K562 (cell line): ENCODE measurements at regions not wholly inside any gene's neighbourhood (a gene's known extent, or its start where the extent isn't known, plus 50 kb on each side); places are given as distances from the start of the nearest gene placed in this dataset.

Experiments
- ATAC-seq: fragments of 200-7000 bp; cut with Tn5 transposase; 3 replicates; pipeline ENCODE4 v1.9.1; 2020; ENCODE audit warnings: moderate library complexity
- BruUV-seq: library from RNA; stranded (reverse); fragments of 400-500 nt; replicated peaks from 2 replicates; lab custom pipeline; 2021; lab: Mats Ljungman, UMichigan
- CTCF ChIA-PET: fragments of 300-600 bp; formaldehyde crosslinking; extraction: SDS; loops from one replicate; lab custom pipeline; 2021; ENCODE audit warnings: low intra/inter-chr PET ratio; lab: Yijun Ruan, JAX
- POLR2A ChIA-PET: fragments of 300-600, 350-650 bp; sonication (Branson Sonifier 250); formaldehyde crosslinking; extraction: SDS; loops from one replicate; lab custom pipeline; 2021; ENCODE audit warnings: antibody characterized with exemption, inconsistent platforms; lab: Yijun Ruan, JAX
- DNase-seq, 4 experiments: peaks; one replicate each; pipeline versions ENCODE4 v3.0.0 to v3.0.0-alpha.2; 2011 to 2018; ENCODE audit warnings: low spot score in 3 of 4, mixed read lengths in 3 of 4; ENCODE audit errors: extremely low read depth in 1 of 4
- FAIRE-seq: peaks from 2 replicates; lab custom pipeline; 2011; peaks lifted over from hg19 to GRCh38; lab: Jason Lieb, UNC
- H2AFZ ChIP-seq: 2 replicates; pipeline ENCODE4 v1.6.0; 2011; ENCODE audit warnings: low read depth, low read length, control low read depth, inconsistent platforms
- H3K27ac ChIP-seq: fragments of 200-600 bp; 3 replicates; pipeline ENCODE4 v1.8.0; 2011; ENCODE audit warnings: low read depth, mild to moderate bottlenecking, control low read depth, inconsistent platforms, low read length, moderate library complexity, mixed read lengths; ENCODE audit errors: extremely low read depth
- H3K27me3 ChIP-seq, 2 experiments: fragments of 300-600 bp in 1 of 2; 2 replicates in 1 of 2; 3 replicates in 1 of 2; pipeline versions ENCODE4 v1.6.0 to v1.8.0; 2011; ENCODE audit warnings: inconsistent platforms in 2 of 2, low read length in 2 of 2, mild to moderate bottlenecking in 1 of 2, mixed read lengths in 1 of 2, moderate library complexity in 1 of 2; ENCODE audit not compliant: control insufficient read depth in 2 of 2, insufficient read depth in 2 of 2
- H3K36me3 ChIP-seq: fragments of 300-600 bp; 3 replicates; pipeline ENCODE4 v1.8.0; 2011; ENCODE audit warnings: mild to moderate bottlenecking, low read length, inconsistent platforms; ENCODE audit not compliant: control insufficient read depth, insufficient read depth
- H3K4me1 ChIP-seq, 2 experiments: fragments of 200-600 bp in 1 of 2; replicated peaks in 1 of 2; 2 replicates in 1 of 2; 3 replicates in 1 of 2; pipeline versions ENCODE4 v1.5.1 to v1.8.0; 2011; ENCODE audit warnings: inconsistent platforms in 2 of 2, low read length in 2 of 2, mild to moderate bottlenecking in 1 of 2, mixed read lengths in 1 of 2, moderate library complexity in 1 of 2; ENCODE audit not compliant: control insufficient read depth in 2 of 2, insufficient read depth in 2 of 2
- H3K4me2 ChIP-seq: 2 replicates; pipeline ENCODE4 v1.6.1; 2011; ENCODE audit warnings: low read length, control low read depth, inconsistent platforms, mixed read lengths; ENCODE audit not compliant: insufficient read depth
- H3K4me3 ChIP-seq: fragments of 200-600 bp; sonication (generic), shearing (Covaris generic); 2 replicates; pipeline ENCODE4 v1.5.1; 2016; ENCODE audit warnings: control low read depth, inconsistent platforms
- H3K79me2 ChIP-seq: fragments of 200-600 bp; 3 replicates; pipeline ENCODE4 v1.8.0; 2011; ENCODE audit warnings: low read length, inconsistent platforms; ENCODE audit not compliant: control insufficient read depth, insufficient read depth
- H3K9ac ChIP-seq, 2 experiments: 2 replicates each; pipeline versions ENCODE4 v1.6.0 to v1.6.1; 2011; ENCODE audit warnings: low read depth in 2 of 2, low read length in 2 of 2, control low read depth in 1 of 2, inconsistent platforms in 1 of 2, mild to moderate bottlenecking in 1 of 2, mixed read lengths in 1 of 2; ENCODE audit not compliant: insufficient read depth in 1 of 2
- H3K9me1 ChIP-seq: one replicate; pipeline ENCODE4 v1.6.0; 2011; ENCODE audit warnings: inconsistent platforms, mild to moderate bottlenecking, low read length, moderate library complexity; ENCODE audit not compliant: control insufficient read depth, insufficient read depth
- H3K9me3 ChIP-seq: replicated peaks from 2 replicates; pipeline ENCODE4 v1.5.1; 2011; ENCODE audit warnings: low read depth, low read length, inconsistent platforms; ENCODE audit not compliant: control insufficient read depth, insufficient read depth
- H4K20me1 ChIP-seq: replicated peaks from 2 replicates; pipeline ENCODE4 v1.6.1; 2011; ENCODE audit warnings: low read length, inconsistent platforms, mixed read lengths; ENCODE audit not compliant: control insufficient read depth, insufficient read depth
- ARHGAP35 ChIP-seq: fragments of 450-650 bp; IDR thresholded peaks from 2 replicates; pipeline ENCODE4 v1.6.1; 2018; ENCODE audit not compliant: partially characterized antibody
- IRF2 ChIP-seq: sonication (generic); formaldehyde crosslinking; IDR thresholded peaks from 2 replicates; pipeline ENCODE4 v1.8.1; 2022; ENCODE audit warnings: mild to moderate bottlenecking, missing genetic modification reagents
- MAFK ChIP-seq: IDR thresholded peaks from 2 replicates; pipeline ENCODE4 v1.6.1; 2011; ENCODE audit warnings: low read length, improper control_type of control experiment
- POLR2H ChIP-seq: IDR thresholded peaks from 2 replicates; pipeline ENCODE4 v1.6.1; 2016; ENCODE audit warnings: missing genetic modification characterization, low read depth, mild to moderate bottlenecking, control low read depth, missing compliant biosample characterization, moderate library complexity
- RBM22 ChIP-seq: fragments of 200-400 bp; formaldehyde crosslinking; IDR thresholded peaks from 2 replicates; pipeline ENCODE4 v1.6.1; 2018; ENCODE audit warnings: low read length, low read depth; ENCODE audit not compliant: poor library complexity, severe bottlenecking
- WGBS: fragments of 100-300 bp; shearing (Covaris generic); methylation state at CpG from one replicate; pipeline ENCODE4 v1.1.6; 2016; ENCODE audit warnings: low coverage, mixed read lengths; ENCODE audit not compliant: insufficient coverage; ENCODE audit errors: missing lambda C conversion rate; 5-methylcytosine and 5-hydroxymethylcytosine counted together
- in situ Hi-C: fragments of 300-500 bp; cut with MboI; formaldehyde crosslinking; loops from 4 replicates; pipeline ENCODE4 v1.15.0; 2018; ENCODE audit warnings: inconsistent platforms, mixed read lengths
- intact Hi-C: fragments of 100-400 bp; cut with micrococcal nuclease; formaldehyde crosslinking; loops from 2 replicates; pipeline ENCODE4 v1.14.2; 2022
- TF ChIP-seq, protein P1 (sequence below): fragments of 250-450 bp; sonication (Bioruptor Pico); IDR thresholded peaks from 2 replicates; pipeline ENCODE4 v1.4.0; 2020
- TF ChIP-seq, protein P2 (sequence below): fragments of 200-800 bp; sonication (Bioruptor generic); IDR thresholded peaks from 2 replicates; pipeline ENCODE4 v1.6.1; 2017; ENCODE audit warnings: missing genetic modification characterization, missing compliant biosample characterization
- TF ChIP-seq, protein P3 (sequence below): fragments of 450-650 bp; IDR thresholded peaks from 2 replicates; pipeline ENCODE4 v1.7.1; 2018; ENCODE audit warnings: mild to moderate bottlenecking, low read depth; ENCODE audit not compliant: partially characterized antibody
- TF ChIP-seq, protein P4 (sequence below): sonication (generic); formaldehyde crosslinking; IDR thresholded peaks from 2 replicates; pipeline ENCODE4 v1.5.0; 2020; ENCODE audit warnings: missing genetic modification reagents

DNA sequence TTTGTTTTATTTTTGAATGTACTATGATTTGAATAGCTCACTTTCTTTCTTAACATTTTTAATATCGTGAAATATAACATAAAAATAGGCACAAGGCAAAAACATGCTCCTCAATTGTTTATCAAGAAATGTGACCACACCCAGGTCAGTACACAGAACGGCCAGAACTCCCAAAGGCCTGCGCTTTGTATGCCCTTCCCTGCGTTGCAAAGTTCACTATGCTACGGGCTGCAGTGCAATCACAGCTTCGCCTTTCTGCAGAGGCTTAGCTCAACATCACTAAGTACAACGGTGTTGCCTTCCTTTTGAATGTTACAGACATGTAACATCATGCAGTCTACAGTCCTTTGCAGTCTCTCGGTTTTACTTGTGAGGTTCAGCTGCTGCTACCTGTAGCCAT lies 333.4 kb downstream of the THBS2 start (continued):
- TF ChIP-seq, protein P1, sequence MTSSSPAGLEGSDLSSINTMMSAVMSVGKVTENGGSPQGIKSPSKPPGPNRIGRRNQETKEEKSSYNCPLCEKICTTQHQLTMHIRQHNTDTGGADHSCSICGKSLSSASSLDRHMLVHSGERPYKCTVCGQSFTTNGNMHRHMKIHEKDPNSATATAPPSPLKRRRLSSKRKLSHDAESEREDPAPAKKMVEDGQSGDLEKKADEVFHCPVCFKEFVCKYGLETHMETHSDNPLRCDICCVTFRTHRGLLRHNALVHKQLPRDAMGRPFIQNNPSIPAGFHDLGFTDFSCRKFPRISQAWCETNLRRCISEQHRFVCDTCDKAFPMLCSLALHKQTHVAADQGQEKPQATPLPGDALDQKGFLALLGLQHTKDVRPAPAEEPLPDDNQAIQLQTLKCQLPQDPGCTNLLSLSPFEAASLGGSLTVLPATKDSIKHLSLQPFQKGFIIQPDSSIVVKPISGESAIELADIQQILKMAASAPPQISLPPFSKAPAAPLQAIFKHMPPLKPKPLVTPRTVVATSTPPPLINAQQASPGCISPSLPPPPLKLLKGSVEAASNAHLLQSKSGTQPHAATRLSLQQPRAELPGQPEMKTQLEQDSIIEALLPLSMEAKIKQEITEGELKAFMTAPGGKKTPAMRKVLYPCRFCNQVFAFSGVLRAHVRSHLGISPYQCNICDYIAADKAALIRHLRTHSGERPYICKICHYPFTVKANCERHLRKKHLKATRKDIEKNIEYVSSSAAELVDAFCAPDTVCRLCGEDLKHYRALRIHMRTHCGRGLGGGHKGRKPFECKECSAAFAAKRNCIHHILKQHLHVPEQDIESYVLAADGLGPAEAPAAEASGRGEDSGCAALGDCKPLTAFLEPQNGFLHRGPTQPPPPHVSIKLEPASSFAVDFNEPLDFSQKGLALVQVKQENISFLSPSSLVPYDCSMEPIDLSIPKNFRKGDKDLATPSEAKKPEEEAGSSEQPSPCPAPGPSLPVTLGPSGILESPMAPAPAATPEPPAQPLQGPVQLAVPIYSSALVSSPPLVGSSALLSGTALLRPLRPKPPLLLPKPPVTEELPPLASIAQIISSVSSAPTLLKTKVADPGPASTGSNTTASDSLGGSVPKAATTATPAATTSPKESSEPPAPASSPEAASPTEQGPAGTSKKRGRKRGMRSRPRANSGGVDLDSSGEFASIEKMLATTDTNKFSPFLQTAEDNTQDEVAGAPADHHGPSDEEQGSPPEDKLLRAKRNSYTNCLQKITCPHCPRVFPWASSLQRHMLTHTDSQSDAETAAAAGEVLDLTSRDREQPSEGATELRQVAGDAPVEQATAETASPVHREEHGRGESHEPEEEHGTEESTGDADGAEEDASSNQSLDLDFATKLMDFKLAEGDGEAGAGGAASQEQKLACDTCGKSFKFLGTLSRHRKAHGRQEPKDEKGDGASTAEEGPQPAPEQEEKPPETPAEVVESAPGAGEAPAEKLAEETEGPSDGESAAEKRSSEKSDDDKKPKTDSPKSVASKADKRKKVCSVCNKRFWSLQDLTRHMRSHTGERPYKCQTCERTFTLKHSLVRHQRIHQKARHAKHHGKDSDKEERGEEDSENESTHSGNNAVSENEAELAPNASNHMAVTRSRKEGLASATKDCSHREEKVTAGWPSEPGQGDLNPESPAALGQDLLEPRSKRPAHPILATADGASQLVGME: no peak
- TF ChIP-seq RBM22: no peak

DNA sequence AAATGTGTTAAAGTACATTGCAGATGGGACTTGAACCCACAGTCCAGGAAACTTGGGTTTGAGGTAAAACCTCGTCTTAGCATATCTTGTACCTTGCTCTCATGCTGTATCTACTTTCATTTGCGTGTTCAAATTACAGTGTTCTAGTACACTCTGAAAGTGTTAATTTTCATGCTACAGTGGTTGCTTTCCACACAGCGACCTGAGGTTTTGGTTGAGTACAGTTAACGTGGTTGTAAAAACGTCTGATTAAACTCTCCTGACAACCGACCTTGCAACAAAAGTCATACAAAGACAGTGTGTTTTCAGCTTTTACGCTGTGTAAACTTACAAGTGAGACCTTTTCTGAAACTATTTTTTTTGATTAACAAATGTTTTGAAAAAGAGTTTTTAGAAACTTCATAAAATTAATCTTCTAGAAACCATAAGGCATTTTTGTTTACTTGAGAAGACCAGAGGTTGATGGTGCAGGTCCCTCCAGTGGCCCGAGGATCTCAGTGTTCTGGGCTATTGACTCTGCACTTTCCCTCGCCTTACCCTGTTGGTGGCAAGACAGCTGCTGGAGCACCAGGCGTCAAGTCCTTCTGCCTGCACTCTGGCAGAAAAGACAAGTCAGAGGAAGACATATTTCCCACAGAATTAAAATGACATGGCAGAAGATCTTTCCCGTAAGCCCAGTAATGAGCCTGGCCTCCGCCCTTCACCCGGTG lies 334.0 kb downstream of the THBS2 start:
- ChIA-PET CTCF (no interaction called here), POLR2A (interaction anchor here (0.7 kb wide), 1 partner anchor 222 kb away, joined by 3 read pairs; no protein-coding TSS in a partner anchor)
- Histone ChIP-seq H3K4me3 (no peak overlapping the region), H3K9me3 (no peaks in the 10 kb centered on the region), H3K4me2 (no peak overlapping the region), H3K27me3 (peaks cover 29 to 55% of the 10 kb centered on the region in 2 experiments; a peak in 4 of 5 replicates), H3K36me3 (no peaks in the 10 kb centered on the region), H4K20me1 (0 out of 2 replicates have a peak, but pooled peaks cover 4% of the 10 kb centered on the region), H3K79me2 (no peaks in the 10 kb centered on the region), H2AFZ (no peak overlapping the region), H3K9ac (no peak overlapping the region), H3K4me1 (no peaks in the 10 kb centered on the region), H3K9me1 (no peaks in the 10 kb centered on the region), H3K27ac (no peak overlapping the region)
- in situ Hi-C loops (no loop called here), intact Hi-C loops (no loop called here)
- DNase-seq: no peak
- WGBS: under 1% methylated on average over 13 of the region's 13 CpGs
- FAIRE-seq: peak; percentile 26
- ATAC-seq: no peak
- BruUV-seq: no TSS peak
- no peak for TF ChIP-seq ARHGAP35
- TF ChIP-seq, protein P2, sequence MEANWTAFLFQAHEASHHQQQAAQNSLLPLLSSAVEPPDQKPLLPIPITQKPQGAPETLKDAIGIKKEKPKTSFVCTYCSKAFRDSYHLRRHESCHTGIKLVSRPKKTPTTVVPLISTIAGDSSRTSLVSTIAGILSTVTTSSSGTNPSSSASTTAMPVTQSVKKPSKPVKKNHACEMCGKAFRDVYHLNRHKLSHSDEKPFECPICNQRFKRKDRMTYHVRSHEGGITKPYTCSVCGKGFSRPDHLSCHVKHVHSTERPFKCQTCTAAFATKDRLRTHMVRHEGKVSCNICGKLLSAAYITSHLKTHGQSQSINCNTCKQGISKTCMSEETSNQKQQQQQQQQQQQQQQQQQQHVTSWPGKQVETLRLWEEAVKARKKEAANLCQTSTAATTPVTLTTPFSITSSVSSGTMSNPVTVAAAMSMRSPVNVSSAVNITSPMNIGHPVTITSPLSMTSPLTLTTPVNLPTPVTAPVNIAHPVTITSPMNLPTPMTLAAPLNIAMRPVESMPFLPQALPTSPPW (CRISPR knock-in tag): no peak
- TF ChIP-seq POLR2H (tag): no peak
- TF ChIP-seq, protein P3, sequence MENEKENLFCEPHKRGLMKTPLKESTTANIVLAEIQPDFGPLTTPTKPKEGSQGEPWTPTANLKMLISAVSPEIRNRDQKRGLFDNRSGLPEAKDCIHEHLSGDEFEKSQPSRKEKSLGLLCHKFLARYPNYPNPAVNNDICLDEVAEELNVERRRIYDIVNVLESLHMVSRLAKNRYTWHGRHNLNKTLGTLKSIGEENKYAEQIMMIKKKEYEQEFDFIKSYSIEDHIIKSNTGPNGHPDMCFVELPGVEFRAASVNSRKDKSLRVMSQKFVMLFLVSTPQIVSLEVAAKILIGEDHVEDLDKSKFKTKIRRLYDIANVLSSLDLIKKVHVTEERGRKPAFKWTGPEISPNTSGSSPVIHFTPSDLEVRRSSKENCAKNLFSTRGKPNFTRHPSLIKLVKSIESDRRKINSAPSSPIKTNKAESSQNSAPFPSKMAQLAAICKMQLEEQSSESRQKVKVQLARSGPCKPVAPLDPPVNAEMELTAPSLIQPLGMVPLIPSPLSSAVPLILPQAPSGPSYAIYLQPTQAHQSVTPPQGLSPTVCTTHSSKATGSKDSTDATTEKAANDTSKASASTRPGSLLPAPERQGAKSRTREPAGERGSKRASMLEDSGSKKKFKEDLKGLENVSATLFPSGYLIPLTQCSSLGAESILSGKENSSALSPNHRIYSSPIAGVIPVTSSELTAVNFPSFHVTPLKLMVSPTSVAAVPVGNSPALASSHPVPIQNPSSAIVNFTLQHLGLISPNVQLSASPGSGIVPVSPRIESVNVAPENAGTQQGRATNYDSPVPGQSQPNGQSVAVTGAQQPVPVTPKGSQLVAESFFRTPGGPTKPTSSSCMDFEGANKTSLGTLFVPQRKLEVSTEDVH: no peak
- no peak for TF ChIP-seq IRF2 (CRISPR knock-in tag)
- TF ChIP-seq, protein P4, sequence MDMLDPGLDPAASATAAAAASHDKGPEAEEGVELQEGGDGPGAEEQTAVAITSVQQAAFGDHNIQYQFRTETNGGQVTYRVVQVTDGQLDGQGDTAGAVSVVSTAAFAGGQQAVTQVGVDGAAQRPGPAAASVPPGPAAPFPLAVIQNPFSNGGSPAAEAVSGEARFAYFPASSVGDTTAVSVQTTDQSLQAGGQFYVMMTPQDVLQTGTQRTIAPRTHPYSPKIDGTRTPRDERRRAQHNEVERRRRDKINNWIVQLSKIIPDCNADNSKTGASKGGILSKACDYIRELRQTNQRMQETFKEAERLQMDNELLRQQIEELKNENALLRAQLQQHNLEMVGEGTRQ (CRISPR knock-in tag): no peak
- no peak for TF ChIP-seq MAFK
